WTC11 (cell line): ENCODE measurements at regions not wholly inside any gene's neighbourhood (a gene's known extent, or its start where the extent isn't known, plus 50 kb on each side); places are given as distances from the start of the nearest gene placed in this dataset.
"Not testable (repeated sequence)": the region's sequence is repeated elsewhere in the genome, so short reads cannot be mapped to it uniquely, and the experiment has no call there.

Source experiments
- ATAC-seq: fragments of 200-7000 bp; cut with Tn5 transposase; 2 replicates; pipeline ENCODE4 v1.10.0; 2021; ENCODE audit warnings: mild to moderate bottlenecking, moderate library complexity
- CTCF ChIA-PET: fragments of 300-600 bp; sonication (Branson Sonifier 250); formaldehyde crosslinking; loops from one replicate; lab custom pipeline; 2021; ENCODE audit warnings: antibody characterized with exemption; lab: Charles Lee
- POLR2A ChIA-PET: fragments of 350-600 bp; sonication (Branson Sonifier 250); formaldehyde crosslinking; loops from one replicate; lab custom pipeline; 2021; ENCODE audit warnings: antibody characterized with exemption; lab: Charles Lee
- DNase-seq: peaks from one replicate; pipeline ENCODE4 v3.0.0; 2021; ENCODE audit warnings: low spot score
- H3K27ac Mint-ChIP-seq: 2 replicates; pipeline ENCODE4 v1.8.0; 2021; ENCODE audit warnings: mixed read lengths
- H3K27me3 Mint-ChIP-seq: 2 replicates; pipeline ENCODE4 v1.8.0; 2021; ENCODE audit warnings: low read depth, mild to moderate bottlenecking, moderate library complexity, mixed read lengths
- H3K36me3 Mint-ChIP-seq: 2 replicates; pipeline ENCODE4 v1.8.0; 2021; ENCODE audit warnings: mixed read lengths
- H3K4me1 Mint-ChIP-seq: 2 replicates; pipeline ENCODE4 v1.8.0; 2022; ENCODE audit warnings: mixed read lengths
- H3K4me3 Mint-ChIP-seq: 2 replicates; pipeline ENCODE4 v1.8.0; 2021; ENCODE audit warnings: mild to moderate bottlenecking, moderate library complexity, mixed read lengths
- H3K9me3 Mint-ChIP-seq: 2 replicates; pipeline ENCODE4 v1.8.0; 2021; ENCODE audit warnings: mixed read lengths
- ATF1 ChIP-seq: sonication (generic); formaldehyde crosslinking; IDR thresholded peaks from 2 replicates; pipeline ENCODE4 v1.8.1; 2023; ENCODE audit warnings: mild to moderate bottlenecking, moderate library complexity, missing genetic modification reagents
- ATF3 ChIP-seq: sonication (generic); formaldehyde crosslinking; conservative IDR thresholded peaks from 2 replicates; pipeline ENCODE4 v1.8.1; 2022; ENCODE audit warnings: mild to moderate bottlenecking, missing genetic modification reagents
- CREB1 ChIP-seq: sonication (generic); formaldehyde crosslinking; IDR thresholded peaks from 2 replicates; pipeline ENCODE4 v1.8.0; 2023; ENCODE audit warnings: mild to moderate bottlenecking, missing genetic modification reagents
- E2F5 ChIP-seq: sonication (generic); formaldehyde crosslinking; IDR thresholded peaks from 2 replicates; pipeline ENCODE4 v1.8.1; 2022; ENCODE audit warnings: mild to moderate bottlenecking, moderate library complexity, missing genetic modification reagents
- EMX1 ChIP-seq: fragments of 250-450 bp; sonication (Bioruptor Pico); IDR thresholded peaks from 2 replicates; pipeline ENCODE4 v1.8.0; 2021; ENCODE audit warnings: mild to moderate bottlenecking
- ETV6 ChIP-seq: sonication (generic); formaldehyde crosslinking; IDR thresholded peaks from 2 replicates; pipeline ENCODE4 v1.8.1; 2022; ENCODE audit warnings: mild to moderate bottlenecking, missing genetic modification reagents
- HMGA2 ChIP-seq: fragments of 250-450 bp; sonication (Bioruptor Pico); IDR thresholded peaks from 2 replicates; pipeline ENCODE4 v1.4.0; 2021; ENCODE audit warnings: mild to moderate bottlenecking, moderate library complexity
- HMGXB4 ChIP-seq: sonication (generic); formaldehyde crosslinking; IDR thresholded peaks from 2 replicates; pipeline ENCODE4 v1.8.1; 2023; ENCODE audit warnings: mild to moderate bottlenecking, moderate library complexity, missing genetic modification reagents
- JAZF1 ChIP-seq: fragments of 250-450 bp; sonication (Bioruptor Pico); IDR thresholded peaks from 2 replicates; pipeline ENCODE4 v1.9.0; 2021; ENCODE audit warnings: moderate library complexity, mild to moderate bottlenecking, inconsistent platforms
- JUN ChIP-seq: sonication (generic); formaldehyde crosslinking; IDR thresholded peaks from 2 replicates; pipeline ENCODE4 v1.8.0; 2023; ENCODE audit warnings: mild to moderate bottlenecking, missing genetic modification reagents
- KAT7 ChIP-seq: sonication (generic); formaldehyde crosslinking; IDR thresholded peaks from 2 replicates; pipeline ENCODE4 v1.8.1; 2023; ENCODE audit warnings: missing genetic modification reagents, mild to moderate bottlenecking, borderline replicate concordance
- MAX ChIP-seq: sonication (generic); formaldehyde crosslinking; IDR thresholded peaks from 2 replicates; pipeline ENCODE4 v1.8.0; 2022; ENCODE audit warnings: mild to moderate bottlenecking, missing genetic modification reagents
- MXD4 ChIP-seq: fragments of 250-450 bp; sonication (Bioruptor Pico); IDR thresholded peaks from 2 replicates; pipeline ENCODE4 v1.8.0; 2021; ENCODE audit warnings: mild to moderate bottlenecking, moderate library complexity, borderline replicate concordance
- NR1H2 ChIP-seq: sonication (generic); formaldehyde crosslinking; IDR thresholded peaks from 2 replicates; pipeline ENCODE4 v1.9.0; 2021; ENCODE audit warnings: mild to moderate bottlenecking, moderate library complexity, missing genetic modification reagents
- NR2C2 ChIP-seq: sonication (generic); formaldehyde crosslinking; IDR thresholded peaks from 2 replicates; pipeline ENCODE4 v1.8.0; 2022; ENCODE audit warnings: mild to moderate bottlenecking, missing genetic modification reagents
- NR3C1 ChIP-seq: sonication (generic); formaldehyde crosslinking; conservative IDR thresholded peaks from 2 replicates; pipeline ENCODE4 v1.8.1; 2023; ENCODE audit warnings: low read depth, mild to moderate bottlenecking, missing genetic modification reagents
- PRDM15 ChIP-seq: sonication (generic); formaldehyde crosslinking; IDR thresholded peaks from 2 replicates; pipeline ENCODE4 v1.8.0; 2022; ENCODE audit warnings: missing genetic modification reagents
- TEAD4 ChIP-seq: sonication (generic); formaldehyde crosslinking; IDR thresholded peaks from 2 replicates; pipeline ENCODE4 v1.8.0; 2022; ENCODE audit warnings: mild to moderate bottlenecking, missing genetic modification reagents
- USF1 ChIP-seq: sonication (generic); formaldehyde crosslinking; IDR thresholded peaks from 2 replicates; pipeline ENCODE4 v1.8.0; 2022; ENCODE audit warnings: mild to moderate bottlenecking, missing genetic modification reagents
- ZNF138 ChIP-seq: sonication (generic); formaldehyde crosslinking; conservative IDR thresholded peaks from 2 replicates; pipeline ENCODE4 v1.8.1; 2022; ENCODE audit warnings: mild to moderate bottlenecking, moderate library complexity, missing genetic modification reagents
- ZNF416 ChIP-seq: fragments of 250-450 bp; sonication (Bioruptor Pico); IDR thresholded peaks from 2 replicates; pipeline ENCODE4 v1.9.0; 2021; ENCODE audit warnings: mild to moderate bottlenecking, inconsistent platforms

GRCh38 chr4:173731257-173731656 is 201.2 kb upstream of the HAND2 start:
- Mint-ChIP-seq H3K4me3 (no peak overlapping the region), H3K9me3 (peaks cover 24% of the 10 kb centered on the region), H3K4me1 (no peaks in the 10 kb centered on the region), H3K36me3 (no peaks in the 10 kb centered on the region), H3K27ac (no peak overlapping the region), H3K27me3 (no peaks in the 10 kb centered on the region; the same call in 1 of the 2 replicates)
- ATAC-seq: no peak
- CTCF ChIA-PET: interaction anchor here (1.9 kb wide), 1 partner anchor 22 kb away, joined by 7 read pairs; no protein-coding TSS in a partner anchor
- POLR2A ChIA-PET: no interaction called here
- TF ChIP-seq NR3C1 (CRISPR knock-in tag): no peak
- TF ChIP-seq USF1 (CRISPR knock-in tag): no peak
- no peak for TF ChIP-seq JAZF1 (CRISPR knock-in tag)
- TF ChIP-seq CREB1: no peak
- no peak for DNase-seq

- no peak for ATAC-seq
- H3K4me3 Mint-ChIP-seq: no peak overlapping the region
- H3K36me3 Mint-ChIP-seq: peaks cover 15% of the 10 kb centered on the region
- H3K9me3 Mint-ChIP-seq: peaks cover 29% of the 10 kb centered on the region
- DNase-seq: no peak
- CTCF ChIA-PET: no interaction called here
- no peak overlapping the region for H3K27ac Mint-ChIP-seq
- no peaks in the 10 kb centered on the region; the same call in 1 of the 2 replicates for H3K27me3 Mint-ChIP-seq
- POLR2A ChIA-PET: no interaction called here
- no peaks in the 10 kb centered on the region for H3K4me1 Mint-ChIP-seq
- TF ChIP-seq TEAD4 (no peak), MXD4 (CRISPR knock-in tag) (no peak), HMGA2 (CRISPR knock-in tag) (no peak)
- TF ChIP-seq, all 79 proteins: peak for 0
Measured at GRCh38 chr4:173722075-173722474, 192.0 kb upstream of the HAND2 start.

- POLR2A ChIA-PET, H3K4me3 Mint-ChIP-seq, H3K27ac Mint-ChIP-seq, H3K27me3 Mint-ChIP-seq, CTCF ChIA-PET, H3K4me1 Mint-ChIP-seq, ATAC-seq, DNase-seq: not testable (repeated sequence)
- H3K9me3 Mint-ChIP-seq: peaks cover 31% of the 10 kb centered on the region
- peaks cover 24% of the 10 kb centered on the region for H3K36me3 Mint-ChIP-seq
Measured at GRCh38 chr4:173718504-173718903, 188.5 kb upstream of the HAND2 start.

- POLR2A ChIA-PET: no interaction called here
- ATAC-seq (no peak), DNase-seq (no peak)
- Mint-ChIP-seq H3K4me1 (no peaks in the 10 kb centered on the region), H3K9me3 (peaks cover 31% of the 10 kb centered on the region), H3K4me3 (no peak overlapping the region), H3K27ac (no peak overlapping the region), H3K36me3 (peaks cover 24% of the 10 kb centered on the region), H3K27me3 (no peaks in the 10 kb centered on the region; the same call in 1 of the 2 replicates)
- CTCF ChIA-PET: no interaction called here
- no peak for TF ChIP-seq ETV6 (CRISPR knock-in tag)
- no peak for TF ChIP-seq EMX1
- TF ChIP-seq MAX: no peak
- TF ChIP-seq PRDM15 (CRISPR knock-in tag): no peak
- TF ChIP-seq HMGXB4 (CRISPR knock-in tag): no peak
- no peak for TF ChIP-seq ATF1 (CRISPR knock-in tag)
- TF ChIP-seq ATF3 (CRISPR knock-in tag): no peak
- TF ChIP-seq JUN (CRISPR knock-in tag): no peak
- no peak for TF ChIP-seq NR1H2 (CRISPR knock-in tag)
- TF ChIP-seq ZNF416 (CRISPR knock-in tag): no peak
- TF ChIP-seq ZNF138: no peak
- no peak for TF ChIP-seq NR2C2 (CRISPR knock-in tag)
- no peak for TF ChIP-seq KAT7 (CRISPR knock-in tag)
- no peak for TF ChIP-seq E2F5 (CRISPR knock-in tag)
Measured at GRCh38 chr4:173717581-173717980, 187.6 kb upstream of the HAND2 start.
